Caco-2 (cell line): ENCODE measurements at regions not wholly inside any gene's neighbourhood (a gene's known extent, or its start where the extent isn't known, plus 50 kb on each side); places are given as distances from the start of the nearest gene placed in this dataset.

Experiments
- BruUV-seq: library from RNA; stranded (reverse); fragments of 400-500 nt; replicated peaks from 2 replicates; lab custom pipeline; 2021; lab: Mats Ljungman, UMichigan
- CTCF ChIA-PET: fragments of 300-600 bp; sonication (Branson Sonifier 250); formaldehyde crosslinking; loops from one replicate; lab custom pipeline; 2022; ENCODE audit warnings: antibody characterized with exemption; lab: Charles Lee
- POLR2A ChIA-PET: fragments of 300-600 bp; sonication (Branson Sonifier 250); formaldehyde crosslinking; loops from one replicate; lab custom pipeline; 2022; ENCODE audit warnings: antibody characterized with exemption; lab: Charles Lee
- DNase-seq, 2 experiments: peaks; one replicate each; pipeline versions ENCODE4 v3.0.0 to v3.0.0-alpha.2; 2020 to 2022
- H3K27me3 ChIP-seq: replicated peaks from 2 replicates; pipeline ENCODE4 v1.6.0; 2011; ENCODE audit warnings: low read length; ENCODE audit not compliant: control insufficient read depth, insufficient read depth
- H3K36me3 ChIP-seq: 2 replicates; pipeline ENCODE4 v1.5.1; 2011; ENCODE audit warnings: low read length; ENCODE audit not compliant: control insufficient read depth, insufficient read depth
- H3K4me1 ChIP-seq: fragments of 250-450 bp; sonication (Bioruptor Pico); 2 replicates; pipeline ENCODE4 v1.5.1; 2020; ENCODE audit warnings: mild to moderate bottlenecking
- H3K4me3 ChIP-seq: 2 replicates; pipeline ENCODE4 v1.5.1; 2011; ENCODE audit warnings: low read depth, mild to moderate bottlenecking, control low read depth, low read length
- H3K9me3 ChIP-seq: fragments of 250-450 bp; sonication (Bioruptor Pico); 2 replicates; pipeline ENCODE4 v1.5.1; 2020; ENCODE audit warnings: mild to moderate bottlenecking, moderate library complexity
- H3K27ac Mint-ChIP-seq: one replicate; pipeline ENCODE4 v1.8.0; 2022; ENCODE audit warnings: mixed read lengths; ENCODE audit not compliant: unreplicated experiment
- H3K27me3 Mint-ChIP-seq: one replicate; pipeline ENCODE4 v1.8.0; 2022; ENCODE audit warnings: mixed read lengths; ENCODE audit not compliant: insufficient read depth, unreplicated experiment
- H3K36me3 Mint-ChIP-seq: one replicate; pipeline ENCODE4 v1.8.0; 2022; ENCODE audit warnings: mild to moderate bottlenecking, mixed read lengths; ENCODE audit not compliant: insufficient read depth, unreplicated experiment
- H3K4me1 Mint-ChIP-seq: one replicate; pipeline ENCODE4 v1.8.0; 2022; ENCODE audit warnings: low read depth, mixed read lengths; ENCODE audit not compliant: unreplicated experiment
- H3K4me3 Mint-ChIP-seq: one replicate; pipeline ENCODE4 v1.8.0; 2022; ENCODE audit warnings: mild to moderate bottlenecking, moderate library complexity, mixed read lengths; ENCODE audit not compliant: unreplicated experiment
- H3K9me3 Mint-ChIP-seq: one replicate; pipeline ENCODE4 v1.8.0; 2022; ENCODE audit warnings: mixed read lengths; ENCODE audit not compliant: unreplicated experiment
- intact Hi-C: fragments of 100-400 bp; cut with micrococcal nuclease; formaldehyde crosslinking; loops from one replicate; pipeline ENCODE4 v1.10.0; 2022; ENCODE audit not compliant: unreplicated experiment
- TF ChIP-seq, protein P1 (sequence below), 2 experiments: fragments of 200-600 bp in 1 of 2; IDR thresholded peaks; 1 replicate in 1 of 2; 2 replicates in 1 of 2; pipeline versions ENCODE4 v1.5.1 to v1.8.0; 2011 to 2022; ENCODE audit warnings: antibody characterized with exemption in 1 of 2, control low read depth in 1 of 2, inconsistent platforms in 1 of 2, low read depth in 1 of 2, low read length in 1 of 2, mild to moderate bottlenecking in 1 of 2, moderate library complexity in 1 of 2; ENCODE audit not compliant: insufficient read depth in 1 of 2, severe bottlenecking in 1 of 2, unreplicated experiment in 1 of 2

DNA sequence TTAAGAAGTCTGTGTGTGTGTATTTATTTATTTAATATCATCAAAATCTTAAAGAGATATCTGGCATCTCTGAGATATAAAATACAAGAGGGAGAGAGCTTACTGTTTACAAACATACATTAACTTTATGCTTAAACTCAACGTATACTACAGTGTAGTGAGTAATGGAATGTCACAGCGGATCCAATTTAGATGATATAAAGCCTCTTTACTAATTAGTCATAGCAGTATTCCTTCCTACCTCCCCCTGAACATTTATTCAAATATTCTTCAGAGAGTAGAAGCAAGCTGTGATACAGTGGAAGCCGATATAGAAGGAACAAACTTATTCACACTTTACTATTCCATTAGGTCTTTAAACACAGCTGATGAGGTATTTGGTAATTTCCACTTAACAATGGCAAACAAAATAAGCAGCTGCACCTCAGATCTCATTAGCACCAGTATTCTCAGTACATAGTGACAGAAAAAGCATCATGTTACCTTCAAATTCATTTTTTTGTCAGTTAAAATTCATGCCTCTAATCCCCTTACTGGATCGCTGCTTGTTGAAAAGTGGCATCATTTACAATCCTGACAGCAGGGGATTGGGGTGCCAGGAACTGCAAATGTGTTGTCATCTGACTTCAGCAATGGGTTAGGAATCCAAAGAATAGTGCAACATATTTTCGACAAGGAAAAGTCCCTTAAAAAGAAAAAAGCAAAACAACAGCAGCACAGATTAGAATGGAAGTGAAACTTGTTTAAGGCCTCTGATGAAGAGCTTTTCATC lies 658.7 kb upstream of the EPHA5 start:
- H3K4me3 ChIP-seq, result no peak overlapping the region
- no peaks in the 10 kb centered on the region for H3K9me3 ChIP-seq
- TF ChIP-seq, protein P1, sequence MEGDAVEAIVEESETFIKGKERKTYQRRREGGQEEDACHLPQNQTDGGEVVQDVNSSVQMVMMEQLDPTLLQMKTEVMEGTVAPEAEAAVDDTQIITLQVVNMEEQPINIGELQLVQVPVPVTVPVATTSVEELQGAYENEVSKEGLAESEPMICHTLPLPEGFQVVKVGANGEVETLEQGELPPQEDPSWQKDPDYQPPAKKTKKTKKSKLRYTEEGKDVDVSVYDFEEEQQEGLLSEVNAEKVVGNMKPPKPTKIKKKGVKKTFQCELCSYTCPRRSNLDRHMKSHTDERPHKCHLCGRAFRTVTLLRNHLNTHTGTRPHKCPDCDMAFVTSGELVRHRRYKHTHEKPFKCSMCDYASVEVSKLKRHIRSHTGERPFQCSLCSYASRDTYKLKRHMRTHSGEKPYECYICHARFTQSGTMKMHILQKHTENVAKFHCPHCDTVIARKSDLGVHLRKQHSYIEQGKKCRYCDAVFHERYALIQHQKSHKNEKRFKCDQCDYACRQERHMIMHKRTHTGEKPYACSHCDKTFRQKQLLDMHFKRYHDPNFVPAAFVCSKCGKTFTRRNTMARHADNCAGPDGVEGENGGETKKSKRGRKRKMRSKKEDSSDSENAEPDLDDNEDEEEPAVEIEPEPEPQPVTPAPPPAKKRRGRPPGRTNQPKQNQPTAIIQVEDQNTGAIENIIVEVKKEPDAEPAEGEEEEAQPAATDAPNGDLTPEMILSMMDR (IDR thresholded peaks at IDR 0.05; ENCODE audit: insufficient read depth in 1 of 2, low read depth in 1 of 2, low read length in 1 of 2, severe bottlenecking in 1 of 2, unreplicated experiment in 1 of 2), result no peak
- H3K27me3 Mint-ChIP-seq, result no peaks in the 10 kb centered on the region
- CTCF ChIA-PET, result no interaction called here
- POLR2A ChIA-PET, result no interaction called here
- intact Hi-C loops, result no loop called here
- H3K27me3 ChIP-seq, result no peaks in the 10 kb centered on the region
- no peaks in the 10 kb centered on the region for H3K9me3 Mint-ChIP-seq
- no peak overlapping the region for H3K4me3 Mint-ChIP-seq
- H3K4me1 ChIP-seq, result no peaks in the 10 kb centered on the region
- no peak overlapping the region for H3K27ac Mint-ChIP-seq
- H3K36me3 ChIP-seq, result no peaks in the 10 kb centered on the region
- H3K4me1 Mint-ChIP-seq, result no peaks in the 10 kb centered on the region
- no TSS peak for BruUV-seq
- no peaks in the 10 kb centered on the region for H3K36me3 Mint-ChIP-seq
- no peak for DNase-seq

DNA sequence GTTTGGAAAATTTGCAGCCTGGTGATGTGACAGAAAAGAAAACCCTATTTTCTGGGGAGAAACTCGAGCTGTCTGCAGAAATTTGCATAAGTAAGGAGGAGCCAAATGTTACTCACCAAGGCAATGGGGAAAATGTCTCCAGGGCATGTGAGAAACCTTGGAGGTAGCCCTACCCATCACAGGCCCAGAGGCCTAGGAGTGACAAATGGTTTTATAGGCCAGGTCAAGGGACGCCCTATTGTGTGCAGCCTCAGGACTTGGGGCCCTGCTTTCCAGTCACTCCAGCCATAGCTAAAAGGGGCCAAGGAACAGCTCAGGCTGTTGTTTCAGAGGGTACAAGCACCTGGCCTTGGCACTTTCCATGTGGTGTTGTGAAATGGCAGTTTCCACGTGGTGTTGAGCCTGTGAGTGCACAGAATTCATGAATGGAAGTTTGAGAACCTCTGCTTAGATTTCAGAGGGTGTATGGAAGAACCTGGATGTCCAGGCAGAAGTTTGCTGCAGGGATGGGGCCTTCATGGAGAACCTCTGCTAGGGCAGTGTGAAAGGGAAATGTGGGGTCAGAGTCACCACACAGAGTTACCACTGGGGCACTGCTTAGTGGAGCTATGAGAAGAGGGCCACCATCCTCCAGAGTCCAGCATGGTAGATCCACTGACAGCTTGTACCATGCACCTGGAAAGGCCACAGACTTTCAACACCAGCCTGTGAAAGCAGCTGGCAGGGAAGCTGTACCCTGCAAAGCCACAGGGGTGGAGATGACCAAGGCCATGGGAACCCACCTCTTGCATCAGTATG lies 637.6 kb upstream of the EPHA5 start:
- TF ChIP-seq, protein P1 (IDR thresholded peaks at IDR 0.05; ENCODE audit: insufficient read depth in 1 of 2, low read depth in 1 of 2, low read length in 1 of 2, severe bottlenecking in 1 of 2, unreplicated experiment in 1 of 2), result no peak
- no TSS peak for BruUV-seq
- intact Hi-C loops, result no loop called here

DNA sequence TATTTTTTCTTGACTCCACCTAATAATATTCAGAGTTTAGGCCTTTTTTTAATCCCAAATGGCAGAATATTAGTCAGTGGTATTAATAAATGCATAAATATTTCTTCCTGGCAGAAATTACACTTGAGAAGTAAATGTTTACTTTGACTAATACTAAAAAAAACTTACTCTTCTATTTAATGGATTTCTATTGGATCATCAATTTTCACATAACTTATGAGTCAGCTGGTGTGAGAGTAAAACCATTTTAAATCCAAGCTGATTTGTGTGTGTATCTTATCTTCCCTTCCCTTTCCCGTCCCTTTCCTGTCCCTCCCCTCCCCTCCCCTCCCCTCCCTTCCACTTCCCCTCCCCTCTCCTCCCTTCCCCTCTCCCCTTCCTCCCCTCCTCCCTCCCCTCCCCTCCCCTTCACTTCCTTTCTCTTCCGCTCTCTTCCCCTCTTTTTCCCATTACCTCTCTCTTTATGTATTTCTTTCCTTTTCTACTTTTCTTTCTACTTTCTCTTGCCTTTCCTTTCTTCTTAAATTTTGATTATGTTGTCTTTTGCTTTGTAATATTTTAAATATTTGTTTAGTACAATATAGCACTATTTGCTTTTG lies 630.1 kb upstream of the EPHA5 start:
- Histone ChIP-seq H3K36me3 (no peaks in the 10 kb centered on the region), H3K4me1 (no peaks in the 10 kb centered on the region), H3K4me3 (no peak overlapping the region), H3K9me3 (no peaks in the 10 kb centered on the region), H3K27me3 (no peaks in the 10 kb centered on the region)
- TF ChIP-seq, protein P1 (IDR thresholded peaks at IDR 0.05; ENCODE audit: insufficient read depth in 1 of 2, low read depth in 1 of 2, low read length in 1 of 2, severe bottlenecking in 1 of 2, unreplicated experiment in 1 of 2), result no peak
- BruUV-seq, result no TSS peak
- H3K4me3 Mint-ChIP-seq, result no peak overlapping the region
- no peaks in the 10 kb centered on the region for H3K36me3 Mint-ChIP-seq
- intact Hi-C loops, result no loop called here
- no peak overlapping the region for H3K27ac Mint-ChIP-seq
- H3K9me3 Mint-ChIP-seq, result no peaks in the 10 kb centered on the region
- no peaks in the 10 kb centered on the region for H3K4me1 Mint-ChIP-seq
- no peaks in the 10 kb centered on the region for H3K27me3 Mint-ChIP-seq
- ChIA-PET POLR2A (no interaction called here), CTCF (no interaction called here)
- DNase-seq, result no peak

More for the DNA sequence above, 637.6 kb upstream of the EPHA5 start:
- Mint-ChIP-seq H3K4me3 (no peak overlapping the region), H3K36me3 (no peaks in the 10 kb centered on the region), H3K27me3 (no peaks in the 10 kb centered on the region), H3K9me3 (no peaks in the 10 kb centered on the region), H3K4me1 (no peaks in the 10 kb centered on the region), H3K27ac (no peak overlapping the region)
- Histone ChIP-seq H3K4me1 (no peaks in the 10 kb centered on the region), H3K4me3 (no peak overlapping the region), H3K27me3 (no peaks in the 10 kb centered on the region), H3K36me3 (no peaks in the 10 kb centered on the region), H3K9me3 (no peaks in the 10 kb centered on the region)
- ChIA-PET POLR2A (no interaction called here), CTCF (no interaction called here)
- no peak for DNase-seq
